Adrenal gland (tissue), 9 donors: ENCODE measurements at regions not wholly inside any gene's neighbourhood (a gene's known extent, or its start where the extent isn't known, plus 50 kb on each side); places are given as distances from the start of the nearest gene placed in this dataset.
A peak's percentile ranks its signal among the peaks of the same experiment; 100 is the strongest.

Experiments used
- DNase-seq, 7 donors: peaks; one replicate each; pipeline ENCODE4 v3.0.0-alpha.2; 2019 to 2020
- H3K27ac ChIP-seq, 5 donors: fragments of 200-600 bp; sonication (generic) in 4 of 5; 1 replicate in 3 of 5; 2 replicates in 2 of 5; pipeline versions ENCODE4 v1.5.1 to v1.8.0; 2016 to 2020; ENCODE audit warnings: mild to moderate bottlenecking in 1 of 5
- H3K27me3 ChIP-seq: fragments of 200-600 bp; 2 replicates; pipeline ENCODE4 v1.8.0; 2021
- H3K36me3 ChIP-seq, 2 donors: fragments of 200-600 bp; replicated peaks in 1 of 2; 1 replicate in 1 of 2; 2 replicates in 1 of 2; pipeline versions ENCODE4 v1.5.1 to v1.8.0; 2018 to 2022
- H3K4me1 ChIP-seq, 2 donors: fragments of 200-600 bp; replicated peaks in 1 of 2; 1 replicate in 1 of 2; 2 replicates in 1 of 2; pipeline versions ENCODE4 v1.5.1 to v1.8.0; 2018 to 2021
- H3K4me3 ChIP-seq, 4 donors: fragments of 200-600 bp; sonication (generic) in 3 of 4; one replicate each; pipeline ENCODE4 v1.5.1; 2016 to 2018
- H3K9me3 ChIP-seq, 3 donors: fragments of 200-600 bp; sonication (generic) in 1 of 3; replicated peaks in 1 of 3; 1 replicate in 2 of 3; 2 replicates in 1 of 3; pipeline versions ENCODE4 v1.5.1 to v1.8.0; 2016 to 2021
- POLR2A ChIP-seq, 2 donors: fragments of 450-650 bp; IDR thresholded peaks; one replicate each; pipeline ENCODE4 v1.6.1; 2017; ENCODE audit warnings: antibody characterized with exemption in 2 of 2, mild to moderate bottlenecking in 2 of 2, moderate library complexity in 1 of 2
- WGBS, 4 donors: extraction: QIAGEN DNeasy Blood & Tissue Kit in 2 of 4; methylation state at CpG; one replicate each; pipeline versions ENCODE4 v1.1.5 to v1.1.7; 2013 to 2017; 5-methylcytosine and 5-hydroxymethylcytosine counted together
- intact Hi-C, 2 donors: fragments of 100-400 bp; cut with DNase I; formaldehyde crosslinking; loops; one replicate each; pipeline versions ENCODE4 v1.14.1 to v1.15.0; 2022 to 2023
- TF ChIP-seq, protein P1 (sequence below), 6 experiments: fragments of 450-650 bp in 4 of 6; fragments of 200-600 bp in 2 of 6; sonication (generic) in 1 of 6; IDR thresholded peaks; 1 replicate in 5 of 6; 2 replicates in 1 of 6; pipeline versions ENCODE4 v1.5.1 to v1.8.0; 2016 to 2021; ENCODE audit warnings: antibody characterized with exemption in 6 of 6, mild to moderate bottlenecking in 2 of 6, moderate library complexity in 1 of 6
- donor health status: healthy with polysubstance abuse.
- donor health status: Bipolar disorder and iron deficiency.
- donor health status: DM: yes; HTN: yes; CAD: no.
- donor health status: DM: no; HTN: no; CAD: no.
- donor health status: DM: no; HTN: no; CAD: no.

GRCh38 chr6:138662471-138662870 is 111.1 kb upstream of the CCDC28A start:
- no peaks in the 10 kb centered on the region for H3K9me3 ChIP-seq
- no peaks in the 10 kb centered on the region for H3K27me3 ChIP-seq
- 40 to 60% (median 52%) methylated on average over 2 of the region's 2 CpGs for WGBS, 4 donors
- no peak for TF ChIP-seq POLR2A (IDR thresholded peaks at IDR 0.05)
- TF ChIP-seq, protein P1, sequence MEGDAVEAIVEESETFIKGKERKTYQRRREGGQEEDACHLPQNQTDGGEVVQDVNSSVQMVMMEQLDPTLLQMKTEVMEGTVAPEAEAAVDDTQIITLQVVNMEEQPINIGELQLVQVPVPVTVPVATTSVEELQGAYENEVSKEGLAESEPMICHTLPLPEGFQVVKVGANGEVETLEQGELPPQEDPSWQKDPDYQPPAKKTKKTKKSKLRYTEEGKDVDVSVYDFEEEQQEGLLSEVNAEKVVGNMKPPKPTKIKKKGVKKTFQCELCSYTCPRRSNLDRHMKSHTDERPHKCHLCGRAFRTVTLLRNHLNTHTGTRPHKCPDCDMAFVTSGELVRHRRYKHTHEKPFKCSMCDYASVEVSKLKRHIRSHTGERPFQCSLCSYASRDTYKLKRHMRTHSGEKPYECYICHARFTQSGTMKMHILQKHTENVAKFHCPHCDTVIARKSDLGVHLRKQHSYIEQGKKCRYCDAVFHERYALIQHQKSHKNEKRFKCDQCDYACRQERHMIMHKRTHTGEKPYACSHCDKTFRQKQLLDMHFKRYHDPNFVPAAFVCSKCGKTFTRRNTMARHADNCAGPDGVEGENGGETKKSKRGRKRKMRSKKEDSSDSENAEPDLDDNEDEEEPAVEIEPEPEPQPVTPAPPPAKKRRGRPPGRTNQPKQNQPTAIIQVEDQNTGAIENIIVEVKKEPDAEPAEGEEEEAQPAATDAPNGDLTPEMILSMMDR (IDR thresholded peaks at IDR 0.05) = no peak
- no peak for DNase-seq
- H3K4me3 ChIP-seq = peak overlapping the region in 1 of 4 donors; percentile 10
- H3K27ac ChIP-seq = no peak overlapping the region
- H3K4me1 ChIP-seq = no peaks in the 10 kb centered on the region
- intact Hi-C loops = no loop called here
- no peaks in the 10 kb centered on the region for H3K36me3 ChIP-seq

GRCh38 chr6:138663892-138664291 is 109.7 kb upstream of the CCDC28A start:
- H3K4me3 ChIP-seq = no peak overlapping the region
- no peaks in the 10 kb centered on the region for H3K4me1 ChIP-seq
- WGBS, 4 donors = 82 to 94% (median 86%) methylated on average over 2 of the region's 2 CpGs
- intact Hi-C loops = no loop called here
- TF ChIP-seq POLR2A (IDR thresholded peaks at IDR 0.05) = no peak
- TF ChIP-seq, protein P1 (IDR thresholded peaks at IDR 0.05) = no peak
- no peaks in the 10 kb centered on the region for H3K27me3 ChIP-seq
- no peaks in the 10 kb centered on the region for H3K9me3 ChIP-seq
- no peaks in the 10 kb centered on the region for H3K36me3 ChIP-seq
- DNase-seq = no peak
- no peak overlapping the region for H3K27ac ChIP-seq

DNA sequence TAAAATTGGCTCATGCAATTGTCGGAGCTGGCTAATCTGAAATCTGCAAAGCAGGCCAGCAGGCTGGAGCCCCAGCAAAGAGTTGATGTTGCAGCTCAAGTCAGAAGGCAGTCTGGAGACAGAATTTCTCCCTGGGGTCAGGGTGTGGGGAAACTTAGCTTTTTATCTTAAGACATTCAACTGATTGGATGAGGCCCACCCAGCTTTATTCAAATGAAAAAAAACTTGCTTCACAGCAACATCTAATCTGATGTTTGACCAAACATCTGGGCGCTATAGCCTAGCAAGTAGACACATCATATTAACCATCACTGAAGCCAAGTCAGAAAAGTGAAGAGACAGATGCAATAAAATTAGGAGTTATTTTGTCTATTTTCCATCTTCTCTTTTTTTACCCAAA is 108.8 kb upstream of the CCDC28A start:
- Histone ChIP-seq H3K4me3 (no peak overlapping the region), H3K4me1 (no peaks in the 10 kb centered on the region), H3K27ac (no peak overlapping the region), H3K9me3 (no peaks in the 10 kb centered on the region), H3K27me3 (no peaks in the 10 kb centered on the region), H3K36me3 (no peaks in the 10 kb centered on the region)
- TF ChIP-seq, protein P1 (IDR thresholded peaks at IDR 0.05) = no peak
- no peak for TF ChIP-seq POLR2A (IDR thresholded peaks at IDR 0.05)
- intact Hi-C loops = no loop called here
- no peak for DNase-seq
- WGBS, 4 donors = 68 to 84% (median 83%) methylated on average over 2 of the region's 2 CpGs

- H3K27ac ChIP-seq = no peak overlapping the region
- H3K36me3 ChIP-seq = no peaks in the 10 kb centered on the region
- TF ChIP-seq, protein P1 (IDR thresholded peaks at IDR 0.05) = no peak
- TF ChIP-seq POLR2A (IDR thresholded peaks at IDR 0.05) = no peak
- no peaks in the 10 kb centered on the region for H3K4me1 ChIP-seq
- no peaks in the 10 kb centered on the region for H3K27me3 ChIP-seq
- intact Hi-C loops = no loop called here
- no peak for DNase-seq
- WGBS, 4 donors = 86 to 90% (median 88%) methylated on average over 6 of the region's 6 CpGs
- no peak overlapping the region for H3K4me3 ChIP-seq
- H3K9me3 ChIP-seq = no peaks in the 10 kb centered on the region
Observed at GRCh38 chr6:138666636-138667035, 106.9 kb upstream of the CCDC28A start.
